ENCODE measurements at regions not wholly inside any gene's neighbourhood (a gene's known extent, or its start where the extent isn't known, plus 50 kb on each side); places are given as distances from the start of the nearest gene placed in this dataset.
"Not testable (repeated sequence)": the region's sequence is repeated elsewhere in the genome, so short reads cannot be mapped to it uniquely, and the experiment has no call there.

DNA sequence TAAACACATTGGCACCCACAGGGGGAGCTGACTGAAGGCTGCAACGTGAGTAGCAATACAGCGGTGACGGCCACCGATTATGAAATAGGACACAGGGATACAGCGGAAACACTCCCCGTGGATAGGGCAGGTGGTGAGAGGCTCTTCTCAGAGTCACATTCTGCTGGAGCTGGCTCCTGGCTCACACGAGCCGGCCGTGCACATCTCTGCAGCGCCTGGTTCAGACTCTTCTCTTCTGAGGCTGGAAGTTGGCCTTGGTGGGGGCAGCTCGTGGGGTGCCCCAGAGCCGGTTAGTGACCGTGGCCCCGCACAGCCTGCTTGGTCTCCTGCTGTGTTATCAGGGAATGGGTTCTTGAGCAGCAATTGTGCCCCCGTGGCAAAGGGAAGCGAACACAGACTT, 61.3 kb upstream of the EN2 start:
- intact Hi-C loops (cut with DNase I), result no loop called here
- Histone ChIP-seq H3K36me3 (no peaks in the 10 kb centered on the region), H3K4me3 (no peak overlapping the region), H3K9me3 (no peaks in the 10 kb centered on the region), H3K27me3 (no peaks in the 10 kb centered on the region), H3K4me1 (ENCODE audit: insufficient read depth) (no peaks in the 10 kb centered on the region), H3K27ac (no peak overlapping the region)
- WGBS, 3 donors, result 80 to 89% (median 81%) methylated on average over 16 of the region's 16 CpGs
- DNase-seq, result no peak
- no peak for TF ChIP-seq EP300 (IDR thresholded peaks at IDR 0.05)
- no peak for TF ChIP-seq CTCF (IDR thresholded peaks at IDR 0.05)
- TF ChIP-seq POLR2A (IDR thresholded peaks at IDR 0.05), result no peak

- H3K4me3 ChIP-seq; H3K36me3 ChIP-seq; H3K4me1 ChIP-seq (ENCODE audit: insufficient read depth); intact Hi-C loops (cut with DNase I); H3K27me3 ChIP-seq; DNase-seq; H3K27ac ChIP-seq; H3K9me3 ChIP-seq: not testable (repeated sequence)
- 89 to 90% (median 89%) methylated on average over 39 to 49 of the region's 49 CpGs for WGBS, 3 donors
Observed at GRCh38 chr7:155397758-155398714, 59.9 kb upstream of the EN2 start.

- DNase-seq, result no peak
- no peaks in the 10 kb centered on the region for H3K4me1 ChIP-seq (ENCODE audit: insufficient read depth)
- no peaks in the 10 kb centered on the region for H3K9me3 ChIP-seq
- H3K27ac ChIP-seq, result no peak overlapping the region
- intact Hi-C loops (cut with DNase I), result no loop called here
- H3K36me3 ChIP-seq, result no peaks in the 10 kb centered on the region
- H3K4me3 ChIP-seq, result no peak overlapping the region
- TF ChIP-seq EP300 (IDR thresholded peaks at IDR 0.05) (no peak), POLR2A (IDR thresholded peaks at IDR 0.05) (no peak), CTCF (IDR thresholded peaks at IDR 0.05) (no peak)
- 71 to 74% (median 72%) methylated on average over 14 of the region's 14 CpGs for WGBS, 3 donors
- no peaks in the 10 kb centered on the region for H3K27me3 ChIP-seq
Observed at GRCh38 chr7:155398944-155399343, 59.0 kb upstream of the EN2 start.

- Histone ChIP-seq H3K27me3 (no peaks in the 10 kb centered on the region), H3K9me3 (no peaks in the 10 kb centered on the region), H3K4me1 (ENCODE audit: insufficient read depth) (no peaks in the 10 kb centered on the region), H3K36me3 (no peaks in the 10 kb centered on the region), H3K4me3 (no peak overlapping the region), H3K27ac (no peak overlapping the region)
- intact Hi-C loops (cut with DNase I), result no loop called here
- TF ChIP-seq EP300 (IDR thresholded peaks at IDR 0.05), result no peak
- TF ChIP-seq CTCF (IDR thresholded peaks at IDR 0.05), result no peak
- TF ChIP-seq POLR2A (IDR thresholded peaks at IDR 0.05), result no peak
- no peak for DNase-seq
- 84 to 91% (median 87%) methylated on average over 14 of the region's 14 CpGs for WGBS, 3 donors
Observed at GRCh38 chr7:155399577-155399976, 58.4 kb upstream of the EN2 start.

GRCh38 chr7:155401231-155401630, 56.7 kb upstream of the EN2 start:
- WGBS, 3 donors, result 48 to 60% (median 55%) methylated on average over 8 of the region's 8 CpGs
- Histone ChIP-seq H3K27me3 (no peaks in the 10 kb centered on the region), H3K9me3 (no peaks in the 10 kb centered on the region)

More at GRCh38 chr7:155401231-155401630, 56.7 kb upstream of the EN2 start:
- DNase-seq, result no peak
- no peak overlapping the region for H3K4me3 ChIP-seq
- no peaks in the 10 kb centered on the region for H3K4me1 ChIP-seq (ENCODE audit: insufficient read depth)
- no peak overlapping the region for H3K27ac ChIP-seq
- intact Hi-C loops (cut with DNase I), result no loop called here
- H3K36me3 ChIP-seq, result no peaks in the 10 kb centered on the region
- TF ChIP-seq POLR2A (IDR thresholded peaks at IDR 0.05) (no peak), EP300 (IDR thresholded peaks at IDR 0.05) (no peak), CTCF (IDR thresholded peaks at IDR 0.05) (no peak)
